ENCODE measurements at regions not wholly inside any gene's neighbourhood (a gene's known extent, or its start where the extent isn't known, plus 50 kb on each side); places are given as distances from the start of the nearest gene placed in this dataset.
"Not testable (repeated sequence)": the region's sequence is repeated elsewhere in the genome, so short reads cannot be mapped to it uniquely, and the experiment has no call there.

DNA sequence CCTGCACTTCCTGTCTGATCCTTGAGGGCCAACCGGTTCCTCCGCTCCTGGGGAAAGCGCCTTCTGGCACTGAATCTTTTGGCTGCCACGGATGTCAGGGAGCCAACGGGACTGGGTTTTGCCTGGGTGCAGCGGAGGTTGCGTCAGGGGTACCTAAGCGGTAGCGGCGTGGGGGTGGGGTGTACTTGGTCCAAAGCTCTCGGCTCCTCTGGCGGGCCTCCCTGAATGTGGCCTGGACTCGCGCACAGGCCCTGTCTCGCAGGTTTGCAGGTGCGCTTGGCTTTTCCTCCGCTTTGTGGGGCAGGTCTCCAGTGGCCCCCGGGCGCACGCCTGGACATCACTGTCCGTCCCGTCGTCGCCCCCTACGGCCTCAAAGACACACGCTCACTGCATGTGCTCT lies 1410.1 kb upstream of the PCDH10 start:
- TF ChIP-seq, protein P1, sequence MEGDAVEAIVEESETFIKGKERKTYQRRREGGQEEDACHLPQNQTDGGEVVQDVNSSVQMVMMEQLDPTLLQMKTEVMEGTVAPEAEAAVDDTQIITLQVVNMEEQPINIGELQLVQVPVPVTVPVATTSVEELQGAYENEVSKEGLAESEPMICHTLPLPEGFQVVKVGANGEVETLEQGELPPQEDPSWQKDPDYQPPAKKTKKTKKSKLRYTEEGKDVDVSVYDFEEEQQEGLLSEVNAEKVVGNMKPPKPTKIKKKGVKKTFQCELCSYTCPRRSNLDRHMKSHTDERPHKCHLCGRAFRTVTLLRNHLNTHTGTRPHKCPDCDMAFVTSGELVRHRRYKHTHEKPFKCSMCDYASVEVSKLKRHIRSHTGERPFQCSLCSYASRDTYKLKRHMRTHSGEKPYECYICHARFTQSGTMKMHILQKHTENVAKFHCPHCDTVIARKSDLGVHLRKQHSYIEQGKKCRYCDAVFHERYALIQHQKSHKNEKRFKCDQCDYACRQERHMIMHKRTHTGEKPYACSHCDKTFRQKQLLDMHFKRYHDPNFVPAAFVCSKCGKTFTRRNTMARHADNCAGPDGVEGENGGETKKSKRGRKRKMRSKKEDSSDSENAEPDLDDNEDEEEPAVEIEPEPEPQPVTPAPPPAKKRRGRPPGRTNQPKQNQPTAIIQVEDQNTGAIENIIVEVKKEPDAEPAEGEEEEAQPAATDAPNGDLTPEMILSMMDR (IDR thresholded peaks at IDR 0.05) = not testable (repeated sequence)
- not testable (repeated sequence) for TF ChIP-seq POLR2A (IDR thresholded peaks at IDR 0.05)
